ENCODE measurements at regions not wholly inside any gene's neighbourhood (a gene's known extent, or its start where the extent isn't known, plus 50 kb on each side); places are given as distances from the start of the nearest gene placed in this dataset.

DNA sequence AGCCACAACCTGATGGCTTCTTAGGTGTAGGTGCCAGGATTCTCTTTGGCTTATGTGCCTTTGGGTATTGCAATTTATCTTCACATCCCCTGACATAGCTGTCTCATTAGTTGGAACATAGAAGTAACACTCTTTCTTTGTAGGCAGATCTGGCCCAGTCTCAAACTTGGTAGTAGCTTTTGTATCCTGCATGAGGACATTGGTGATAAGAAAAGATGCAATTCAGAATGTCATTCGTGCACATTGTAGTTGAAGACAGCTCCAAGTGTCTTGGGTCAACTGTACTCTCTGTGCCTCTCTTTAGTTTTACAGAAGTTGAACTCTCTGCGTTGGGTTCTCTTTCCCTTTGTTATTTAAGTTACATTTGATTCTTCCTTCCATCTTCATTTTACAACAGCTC, 69.6 kb upstream of the BCL11A start:
- no peaks in the 10 kb centered on the region for H3K27me3 ChIP-seq (ENCODE audit: control insufficient read depth, insufficient read depth, low read length)
- H3K4me1 ChIP-seq (ENCODE audit: control insufficient read depth in 2 of 3, insufficient read depth in 2 of 3, low read depth in 1 of 3, low read length in 3 of 3), result no peaks in the 10 kb centered on the region
- FAIRE-seq (no peak), DNase-seq (no peak)
- no peak overlapping the region for H3K4me3 ChIP-seq (ENCODE audit: low read length in 3 of 3)
- H3K9ac ChIP-seq (ENCODE audit: low read length in 3 of 3), result no peak overlapping the region
- H3K27ac ChIP-seq (ENCODE audit: low read depth in 2 of 2, low read length in 2 of 2), result no peak overlapping the region
- TF ChIP-seq CTCF (IDR thresholded peaks at IDR 0.05; ENCODE audit: borderline replicate concordance, extremely low read depth, insufficient read depth), result no peak
- intact Hi-C loops (cut with DNase I), result no loop called here
- H3K9me3 ChIP-seq (ENCODE audit: control insufficient read depth in 2 of 3, insufficient read depth in 1 of 3, low read length in 3 of 3), result no peaks in the 10 kb centered on the region
- no peaks in the 10 kb centered on the region for H3K36me3 ChIP-seq (ENCODE audit: control insufficient read depth in 2 of 3, insufficient read depth in 3 of 3, low read length in 3 of 3)

DNA sequence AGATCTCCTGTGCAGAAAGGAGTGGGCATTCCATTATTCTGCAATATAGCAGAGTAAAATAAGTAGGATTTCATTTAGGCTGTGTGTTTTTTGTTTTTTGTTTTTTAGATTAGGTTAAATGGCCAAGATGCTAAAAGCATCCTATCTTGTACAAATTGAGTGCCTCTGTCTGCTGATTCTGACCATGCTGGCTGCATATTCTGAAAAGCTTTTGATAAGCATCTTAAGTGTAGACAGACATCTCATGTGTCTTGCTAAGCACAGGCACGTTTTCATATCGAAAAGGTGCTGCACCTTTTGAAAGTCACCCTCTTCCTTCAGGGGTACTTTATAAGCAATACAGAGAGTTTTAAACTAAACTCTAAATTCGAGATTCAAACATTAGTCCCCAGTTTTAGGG, 74.0 kb upstream of the BCL11A start:
- FAIRE-seq, result no peak
- intact Hi-C loops (cut with DNase I), result no loop called here
- Histone ChIP-seq H3K27me3 (ENCODE audit: control insufficient read depth, insufficient read depth, low read length) (no peaks in the 10 kb centered on the region), H3K36me3 (ENCODE audit: control insufficient read depth in 2 of 3, insufficient read depth in 3 of 3, low read length in 3 of 3) (no peaks in the 10 kb centered on the region), H3K4me3 (ENCODE audit: low read length in 3 of 3) (no peak overlapping the region), H3K27ac (ENCODE audit: low read depth in 2 of 2, low read length in 2 of 2) (no peak overlapping the region), H3K4me1 (ENCODE audit: control insufficient read depth in 2 of 3, insufficient read depth in 2 of 3, low read depth in 1 of 3, low read length in 3 of 3) (no peaks in the 10 kb centered on the region), H3K9me3 (ENCODE audit: control insufficient read depth in 2 of 3, insufficient read depth in 1 of 3, low read length in 3 of 3) (no peaks in the 10 kb centered on the region), H3K9ac (ENCODE audit: low read length in 3 of 3) (no peak overlapping the region)
- no peak for TF ChIP-seq CTCF (IDR thresholded peaks at IDR 0.05; ENCODE audit: borderline replicate concordance, extremely low read depth, insufficient read depth)
- DNase-seq, result no peak

GRCh38 chr2:60628026-60628425, 74.6 kb upstream of the BCL11A start:
- no peak for DNase-seq
- no peak overlapping the region for H3K27ac ChIP-seq (ENCODE audit: low read depth in 2 of 2, low read length in 2 of 2)
- H3K4me1 ChIP-seq (ENCODE audit: control insufficient read depth in 2 of 3, insufficient read depth in 2 of 3, low read depth in 1 of 3, low read length in 3 of 3), result no peaks in the 10 kb centered on the region
- FAIRE-seq, result no peak
- H3K36me3 ChIP-seq (ENCODE audit: control insufficient read depth in 2 of 3, insufficient read depth in 3 of 3, low read length in 3 of 3), result no peaks in the 10 kb centered on the region
- no peak overlapping the region for H3K9ac ChIP-seq (ENCODE audit: low read length in 3 of 3)
- TF ChIP-seq CTCF (IDR thresholded peaks at IDR 0.05; ENCODE audit: borderline replicate concordance, extremely low read depth, insufficient read depth), result no peak
- no peak overlapping the region for H3K4me3 ChIP-seq (ENCODE audit: low read length in 3 of 3)
- H3K9me3 ChIP-seq (ENCODE audit: control insufficient read depth in 2 of 3, insufficient read depth in 1 of 3, low read length in 3 of 3), result no peaks in the 10 kb centered on the region
- no peaks in the 10 kb centered on the region for H3K27me3 ChIP-seq (ENCODE audit: control insufficient read depth, insufficient read depth, low read length)
- intact Hi-C loops (cut with DNase I), result no loop called here

- DNase-seq (peak in 1 of 5 donors; percentile 21), FAIRE-seq (no peak)
- Histone ChIP-seq H3K36me3 (ENCODE audit: control insufficient read depth in 2 of 3, insufficient read depth in 3 of 3, low read length in 3 of 3) (no peaks in the 10 kb centered on the region), H3K4me3 (ENCODE audit: low read length in 3 of 3) (no peak overlapping the region), H3K27me3 (ENCODE audit: control insufficient read depth, insufficient read depth, low read length) (no peaks in the 10 kb centered on the region), H3K9me3 (ENCODE audit: control insufficient read depth in 2 of 3, insufficient read depth in 1 of 3, low read length in 3 of 3) (no peaks in the 10 kb centered on the region), H3K4me1 (ENCODE audit: control insufficient read depth in 2 of 3, insufficient read depth in 2 of 3, low read depth in 1 of 3, low read length in 3 of 3) (no peaks in the 10 kb centered on the region), H3K27ac (ENCODE audit: low read depth in 2 of 2, low read length in 2 of 2) (no peak overlapping the region), H3K9ac (ENCODE audit: low read length in 3 of 3) (no peak overlapping the region)
- TF ChIP-seq CTCF (IDR thresholded peaks at IDR 0.05; ENCODE audit: borderline replicate concordance, extremely low read depth, insufficient read depth), result no peak
- intact Hi-C loops (cut with DNase I), result no loop called here
Measured at GRCh38 chr2:60628615-60629304, 75.3 kb upstream of the BCL11A start.
